GM12872 (cell line): ENCODE measurements at regions not wholly inside any gene's neighbourhood (a gene's known extent, or its start where the extent isn't known, plus 50 kb on each side); places are given as distances from the start of the nearest gene placed in this dataset.

Source experiments
- CTCF ChIP-seq: IDR thresholded peaks from 3 replicates; pipeline ENCODE4 v1.5.1; 2011; ENCODE audit warnings: low read depth, mild to moderate bottlenecking, low read length, moderate library complexity; ENCODE audit not compliant: insufficient read depth

- no peak for TF ChIP-seq CTCF
These were observed 319.6 kb upstream of the TGFBR2 start for GRCh38 chr3:30286811-30287210.

GRCh38 chr3:30288830-30289229 lies 317.6 kb upstream of the TGFBR2 start:
- TF ChIP-seq CTCF, result no peak

- no peak for TF ChIP-seq CTCF
These were observed 317.1 kb upstream of the TGFBR2 start for GRCh38 chr3:30289324-30289723.

DNA sequence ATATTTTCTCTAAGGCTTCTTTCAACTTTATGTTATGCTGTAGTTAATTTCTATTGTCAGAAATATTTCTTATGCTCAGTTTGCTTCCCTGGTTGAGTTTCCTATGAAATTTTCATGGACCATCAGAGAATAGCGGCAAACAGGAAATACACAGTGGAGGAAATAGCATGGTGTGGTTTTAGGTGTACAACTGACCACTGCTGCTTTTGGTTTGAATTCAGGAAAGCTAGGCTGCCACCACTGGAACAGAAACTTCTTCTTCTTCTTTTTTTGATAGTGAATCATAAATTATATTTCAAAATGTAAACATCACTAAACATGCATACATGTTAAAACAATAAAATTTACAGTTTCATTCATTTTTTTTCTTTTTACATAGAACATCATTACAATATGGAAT lies 316.6 kb upstream of the TGFBR2 start:
- TF ChIP-seq CTCF, result no peak

DNA sequence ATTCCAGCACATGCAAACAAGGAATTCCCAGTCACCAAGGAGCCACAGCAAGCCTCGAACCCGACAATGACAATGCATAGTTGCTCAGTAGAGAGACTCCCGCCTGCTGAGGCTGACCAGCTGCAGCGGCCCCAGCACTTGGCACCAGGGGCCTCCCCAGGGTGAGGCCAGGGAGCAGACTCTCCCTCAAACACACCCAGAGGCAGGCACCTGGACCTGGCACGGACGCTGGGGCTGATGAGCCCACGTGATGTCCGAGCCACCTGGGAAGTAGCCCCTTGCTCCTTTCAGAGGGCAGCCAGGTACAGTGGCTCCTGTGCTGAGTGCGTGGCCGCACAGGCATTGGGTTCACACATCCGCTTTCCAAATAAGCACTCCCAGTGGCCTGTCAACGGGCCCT lies 315.9 kb upstream of the TGFBR2 start:
- no peak for TF ChIP-seq CTCF

DNA sequence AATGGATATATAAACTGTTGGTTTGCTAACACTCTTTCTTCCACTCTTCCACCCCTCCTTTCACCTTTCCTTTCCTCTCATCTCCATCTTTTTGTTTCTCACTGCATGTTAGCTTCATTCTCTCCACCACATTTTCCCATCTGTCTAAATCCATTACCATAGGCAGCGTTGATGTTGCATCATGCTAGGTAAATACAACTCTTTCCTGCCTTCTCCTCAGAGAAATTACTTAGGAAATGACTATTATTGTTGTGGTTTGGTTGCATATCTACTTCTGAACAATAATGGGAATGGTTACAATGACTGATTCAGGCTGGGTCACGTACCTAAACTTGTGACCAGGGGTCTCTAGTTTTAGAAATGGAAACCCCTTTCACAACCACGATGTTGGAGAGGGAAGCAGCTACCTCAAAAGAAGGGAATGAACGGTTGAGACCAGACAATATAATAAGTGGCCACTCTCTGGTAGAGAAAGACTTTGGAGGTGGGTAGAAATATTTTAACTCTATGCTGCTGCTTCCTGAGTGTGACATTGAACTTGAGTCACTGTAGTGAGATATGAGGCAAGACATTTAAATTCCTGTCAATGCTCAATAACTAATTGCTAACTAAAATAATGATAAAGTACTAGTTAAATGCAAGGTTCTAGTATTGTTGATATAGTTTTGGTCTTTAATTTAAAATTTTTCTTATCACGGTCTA lies 314.1 kb upstream of the TGFBR2 start:
- no peak for TF ChIP-seq CTCF

GRCh38 chr3:30293621-30294240 lies 312.7 kb upstream of the TGFBR2 start:
- TF ChIP-seq CTCF, result no peak
